GM06990 (cell line): ENCODE measurements at regions not wholly inside any gene's neighbourhood (a gene's known extent, or its start where the extent isn't known, plus 50 kb on each side); places are given as distances from the start of the nearest gene placed in this dataset.
"Not testable (repeated sequence)": the region's sequence is repeated elsewhere in the genome, so short reads cannot be mapped to it uniquely, and the experiment has no call there.

ENCODE experiments used
- DNase-seq: peaks from one replicate; pipeline ENCODE4 v3.0.0-alpha.2; 2011; ENCODE audit not compliant: insufficient read length; ENCODE audit errors: extremely low read depth
- H3K27me3 ChIP-seq: replicated peaks from 2 replicates; pipeline ENCODE4 v1.6.0; 2011; ENCODE audit warnings: low read length; ENCODE audit not compliant: control insufficient read depth, insufficient read depth
- H3K36me3 ChIP-seq: 2 replicates; pipeline ENCODE4 v1.5.1; 2011; ENCODE audit warnings: low read length; ENCODE audit not compliant: control insufficient read depth, insufficient read depth
- H3K4me3 ChIP-seq: replicated peaks from 2 replicates; pipeline ENCODE4 v1.5.1; 2011; ENCODE audit warnings: low read depth, mild to moderate bottlenecking, control low read depth, low read length
- TF ChIP-seq, protein P1 (sequence below): IDR thresholded peaks from 2 replicates; pipeline ENCODE4 v1.5.1; 2011; ENCODE audit warnings: low read length, control low read depth, mild to moderate bottlenecking, inconsistent platforms; ENCODE audit not compliant: insufficient read depth, poor library complexity, severe bottlenecking

DNA sequence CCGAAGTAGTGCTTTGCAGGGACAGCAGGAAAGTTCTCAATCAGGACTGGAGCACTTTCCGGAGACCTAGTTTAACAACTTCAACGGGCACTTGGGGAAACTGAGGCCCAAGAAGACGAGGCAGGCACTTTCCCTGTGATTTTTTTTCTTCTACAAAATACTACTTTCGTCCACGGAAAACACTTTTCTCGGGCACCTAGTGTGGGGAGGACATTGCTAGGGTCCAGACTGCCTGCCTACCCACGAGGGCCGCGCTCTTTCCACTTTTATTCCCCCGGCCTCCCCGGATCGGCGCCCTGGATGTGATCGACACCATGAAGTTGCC is 125.4 kb upstream of the CXorf66 start:
- TF ChIP-seq, protein P1, sequence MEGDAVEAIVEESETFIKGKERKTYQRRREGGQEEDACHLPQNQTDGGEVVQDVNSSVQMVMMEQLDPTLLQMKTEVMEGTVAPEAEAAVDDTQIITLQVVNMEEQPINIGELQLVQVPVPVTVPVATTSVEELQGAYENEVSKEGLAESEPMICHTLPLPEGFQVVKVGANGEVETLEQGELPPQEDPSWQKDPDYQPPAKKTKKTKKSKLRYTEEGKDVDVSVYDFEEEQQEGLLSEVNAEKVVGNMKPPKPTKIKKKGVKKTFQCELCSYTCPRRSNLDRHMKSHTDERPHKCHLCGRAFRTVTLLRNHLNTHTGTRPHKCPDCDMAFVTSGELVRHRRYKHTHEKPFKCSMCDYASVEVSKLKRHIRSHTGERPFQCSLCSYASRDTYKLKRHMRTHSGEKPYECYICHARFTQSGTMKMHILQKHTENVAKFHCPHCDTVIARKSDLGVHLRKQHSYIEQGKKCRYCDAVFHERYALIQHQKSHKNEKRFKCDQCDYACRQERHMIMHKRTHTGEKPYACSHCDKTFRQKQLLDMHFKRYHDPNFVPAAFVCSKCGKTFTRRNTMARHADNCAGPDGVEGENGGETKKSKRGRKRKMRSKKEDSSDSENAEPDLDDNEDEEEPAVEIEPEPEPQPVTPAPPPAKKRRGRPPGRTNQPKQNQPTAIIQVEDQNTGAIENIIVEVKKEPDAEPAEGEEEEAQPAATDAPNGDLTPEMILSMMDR, result no peak
- Histone ChIP-seq H3K27me3 (no peaks in the 10 kb centered on the region), H3K4me3 (no peak overlapping the region), H3K36me3 (no peaks in the 10 kb centered on the region)
- DNase-seq, result no peak

DNA sequence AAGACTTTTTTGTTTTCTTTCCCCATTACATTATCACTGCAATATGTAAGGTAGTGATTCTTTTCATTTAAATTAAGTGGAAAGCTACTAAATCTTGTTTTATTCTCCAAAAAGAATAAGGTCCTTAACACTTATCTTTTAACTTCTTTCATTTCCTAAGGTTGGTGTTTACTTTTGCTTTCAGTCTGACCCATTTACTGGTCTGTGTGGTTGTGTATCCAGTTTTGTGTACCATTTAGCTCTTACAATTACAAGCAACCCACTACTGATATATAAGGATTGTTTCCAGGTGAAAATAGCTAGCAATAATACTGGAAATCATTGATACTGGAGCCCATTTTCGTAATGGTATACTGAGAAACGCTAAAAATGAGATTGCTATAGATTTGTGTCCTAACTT is 123.1 kb upstream of the CXorf66 start:
- H3K27me3 ChIP-seq, result no peaks in the 10 kb centered on the region
- no peak overlapping the region for H3K4me3 ChIP-seq
- DNase-seq, result no peak
- H3K36me3 ChIP-seq, result no peaks in the 10 kb centered on the region
- TF ChIP-seq, protein P1, result no peak

DNA sequence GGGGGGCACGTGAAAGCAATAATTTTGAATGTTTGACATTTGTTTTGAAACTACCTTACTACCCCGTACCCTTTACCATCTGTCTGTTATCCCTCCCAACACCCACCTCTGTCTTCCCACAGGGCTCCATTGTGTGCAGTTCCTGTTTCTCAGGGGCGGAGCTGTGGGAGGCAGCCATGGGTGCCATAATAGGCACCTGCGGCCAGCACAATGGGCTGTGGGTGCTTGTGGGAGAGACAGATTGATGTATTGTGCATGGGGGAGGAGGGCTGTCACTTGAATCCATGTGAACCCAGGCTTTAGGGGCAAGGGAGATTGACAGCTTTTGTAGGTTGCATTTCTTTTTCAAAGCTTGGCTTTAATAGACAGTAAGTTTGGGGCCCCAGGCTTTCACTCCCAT is 122.6 kb upstream of the CXorf66 start:
- TF ChIP-seq, protein P1, result no peak
- H3K27me3 ChIP-seq, result no peaks in the 10 kb centered on the region
- no peak overlapping the region for H3K4me3 ChIP-seq
- no peaks in the 10 kb centered on the region for H3K36me3 ChIP-seq
- no peak for DNase-seq

DNA sequence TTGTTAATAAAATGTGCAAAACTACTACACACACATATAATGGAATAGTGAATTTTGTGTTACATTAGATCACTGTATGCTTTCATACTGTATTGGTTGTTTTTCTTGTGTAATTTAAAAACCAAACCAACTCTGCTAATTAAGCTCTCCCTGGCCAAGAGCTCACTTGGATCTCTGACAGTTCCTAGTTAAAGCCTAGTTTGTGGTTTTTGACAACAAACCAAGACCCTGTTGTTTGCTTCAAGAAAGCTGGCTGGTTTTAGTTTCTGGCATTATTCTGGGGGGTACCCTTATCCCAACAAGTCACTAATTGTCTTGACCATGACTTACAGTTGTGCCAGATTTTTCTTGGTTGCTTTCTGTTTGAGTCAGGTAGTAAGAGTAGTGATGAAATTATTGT is 121.4 kb upstream of the CXorf66 start:
- TF ChIP-seq, protein P1, result no peak
- Histone ChIP-seq H3K36me3 (no peaks in the 10 kb centered on the region), H3K4me3 (no peak overlapping the region), H3K27me3 (no peaks in the 10 kb centered on the region)
- DNase-seq, result no peak

DNA sequence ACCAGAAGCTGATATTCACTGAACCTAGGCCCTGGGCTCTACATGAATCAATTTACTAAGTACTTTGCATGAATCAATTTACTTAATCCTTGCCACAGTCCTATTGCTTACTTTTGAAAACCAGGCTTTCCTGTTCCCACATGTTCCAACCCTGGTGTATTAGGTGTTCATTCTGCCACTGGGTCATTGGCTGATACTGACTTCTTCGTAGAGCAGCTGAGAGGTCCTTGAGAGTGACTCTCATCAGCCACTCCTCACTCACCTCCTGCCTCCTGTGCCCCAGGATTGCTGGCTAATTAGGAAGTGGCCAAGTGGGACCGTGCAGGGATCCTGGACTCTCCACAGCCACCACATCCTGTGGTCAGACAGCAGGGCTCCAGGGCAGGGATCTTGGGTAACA is 109.5 kb upstream of the CXorf66 start:
- H3K27me3 ChIP-seq, H3K36me3 ChIP-seq: not testable (repeated sequence)

DNA sequence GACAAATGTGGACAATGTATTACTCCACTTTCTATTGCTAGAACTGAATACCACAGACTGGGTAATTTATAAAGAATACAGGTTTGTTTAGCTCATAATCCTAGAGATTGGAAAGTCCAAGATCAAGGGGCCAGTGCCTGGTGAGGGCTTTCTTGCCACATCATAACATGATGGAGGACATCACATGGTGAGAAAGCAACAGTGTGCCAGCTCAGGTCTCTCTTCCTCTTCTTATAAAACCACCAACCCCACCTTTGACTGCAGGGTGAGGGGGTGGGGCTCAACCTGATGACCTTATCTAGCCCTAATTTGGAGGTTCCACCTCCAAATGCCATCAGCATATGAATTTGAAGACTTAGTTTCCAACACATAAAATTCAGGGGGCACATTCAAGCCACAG is 105.7 kb upstream of the CXorf66 start:
- Histone ChIP-seq H3K4me3 (no peak overlapping the region), H3K27me3 (no peaks in the 10 kb centered on the region), H3K36me3 (no peaks in the 10 kb centered on the region)
- DNase-seq, result no peak
- TF ChIP-seq, protein P1, result no peak

More for the DNA sequence above, 109.5 kb upstream of the CXorf66 start:
- H3K4me3 ChIP-seq, DNase-seq: not testable (repeated sequence)
